GM18909 (cell line): ENCODE measurements at regions not wholly inside any gene's neighbourhood (a gene's known extent, or its start where the extent isn't known, plus 50 kb on each side); places are given as distances from the start of the nearest gene placed in this dataset.
"Not testable (repeated sequence)": the region's sequence is repeated elsewhere in the genome, so short reads cannot be mapped to it uniquely, and the experiment has no call there.

Experiments
- ATAC-seq: cut with Tn5 transposase; IDR thresholded peaks from one replicate; pipeline ENCODE4 v1.9.1; 2021; ENCODE audit warnings: mild to moderate bottlenecking; ENCODE audit not compliant: unreplicated experiment, poor library complexity

DNA sequence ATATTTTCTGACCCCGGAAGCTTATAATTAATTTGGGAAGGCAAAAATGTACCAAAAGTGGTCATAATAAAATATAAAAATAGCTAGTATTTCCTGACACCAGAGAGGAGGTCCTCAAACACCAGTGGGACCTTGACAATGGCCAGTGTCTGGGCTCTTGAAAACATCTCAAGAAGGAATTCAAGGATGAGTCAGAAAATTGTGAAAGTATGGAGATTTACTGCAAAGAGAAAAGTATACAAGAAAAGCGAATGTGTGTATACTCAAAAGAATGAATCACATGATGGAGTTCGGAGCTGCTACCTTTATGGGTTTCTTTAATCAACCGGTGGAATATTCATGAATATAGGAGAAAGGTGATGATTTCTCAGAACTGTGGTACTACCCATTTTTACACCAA is 1709.0 kb upstream of the WWC1 start:
- ATAC-seq: no peak

DNA sequence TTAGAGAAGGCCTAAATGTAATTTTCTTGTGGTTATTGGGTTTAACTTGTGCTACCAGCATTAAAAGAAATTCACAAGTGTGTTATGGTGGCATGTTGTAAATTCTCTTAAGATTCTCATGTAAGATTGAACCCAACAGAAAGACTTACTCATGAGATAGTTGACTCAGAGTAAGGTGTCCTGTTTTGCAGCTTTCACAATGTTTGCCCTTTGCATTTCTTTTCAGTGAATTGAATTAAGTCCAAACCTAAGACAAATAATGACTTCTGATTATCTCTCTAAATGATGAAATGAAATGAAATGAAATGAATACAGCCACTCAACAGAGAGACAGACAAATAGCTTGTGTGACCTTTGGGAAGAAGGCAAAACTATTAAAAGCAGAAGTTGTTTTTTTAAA is 1696.9 kb upstream of the WWC1 start:
- ATAC-seq: no peak

- ATAC-seq: no peak
Measured at GRCh38 chr5:166595274-166595951, 1696.0 kb upstream of the WWC1 start.

GRCh38 chr5:166596043-166596442 is 1695.4 kb upstream of the WWC1 start:
- ATAC-seq: no peak

DNA sequence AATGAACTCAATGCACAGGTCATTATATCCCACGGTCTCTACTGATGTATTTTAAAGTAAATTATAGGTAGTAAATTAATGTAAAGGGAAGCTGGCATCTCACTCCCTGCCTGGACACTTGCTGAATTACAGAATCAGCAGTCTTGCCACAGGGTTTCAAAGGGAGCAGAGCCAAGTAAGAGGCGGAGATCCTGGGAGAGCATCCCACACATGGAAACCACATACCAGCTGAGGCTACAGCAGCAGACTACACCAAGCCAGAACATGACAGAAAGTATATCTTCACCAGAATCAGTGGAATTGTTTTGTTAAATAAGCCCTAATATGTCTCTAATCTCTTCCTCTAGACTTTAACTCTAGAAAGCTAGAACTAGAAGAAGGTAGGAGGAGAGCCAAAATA is 1689.2 kb upstream of the WWC1 start:
- no peak for ATAC-seq

- no peak for ATAC-seq
Measured at GRCh38 chr5:166617507-166617906, 1673.9 kb upstream of the WWC1 start.

- ATAC-seq: no peak
Measured at GRCh38 chr5:166618526-166618925, 1672.9 kb upstream of the WWC1 start.

- no peak for ATAC-seq
Measured at GRCh38 chr5:166624573-166624972, 1666.9 kb upstream of the WWC1 start.

DNA sequence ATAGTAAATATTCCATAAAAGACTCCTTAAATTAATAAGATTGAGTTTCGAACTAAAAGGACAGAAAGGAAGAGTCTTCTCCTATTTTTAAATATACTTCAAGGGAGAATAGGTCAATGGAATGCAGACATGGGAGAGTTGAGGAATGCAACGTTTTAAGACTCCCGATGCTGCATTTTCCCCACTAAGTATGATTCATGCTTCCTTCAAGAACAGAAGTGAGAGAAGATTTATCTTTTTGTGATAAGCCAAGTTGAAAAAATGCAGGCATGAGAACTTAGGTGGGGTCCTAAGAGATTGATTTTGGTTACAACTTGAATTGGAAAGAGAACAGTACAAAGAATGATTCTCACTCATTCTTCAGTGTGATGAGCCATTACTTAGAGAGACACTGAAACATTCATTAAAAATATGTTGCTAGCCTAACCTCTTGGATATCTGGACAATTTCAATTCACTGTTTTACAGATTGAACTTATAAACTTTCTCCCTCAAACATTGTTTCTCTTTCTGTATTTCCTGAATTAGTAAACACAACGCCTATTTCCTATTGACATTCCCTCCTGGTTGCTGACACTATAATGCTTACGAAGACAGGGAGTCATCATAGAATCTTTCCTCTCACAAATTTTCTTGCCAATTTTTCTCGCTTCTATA is 1666.1 kb upstream of the WWC1 start:
- no peak for ATAC-seq

GRCh38 chr5:166637295-166637694 is 1654.2 kb upstream of the WWC1 start:
- no peak for ATAC-seq

DNA sequence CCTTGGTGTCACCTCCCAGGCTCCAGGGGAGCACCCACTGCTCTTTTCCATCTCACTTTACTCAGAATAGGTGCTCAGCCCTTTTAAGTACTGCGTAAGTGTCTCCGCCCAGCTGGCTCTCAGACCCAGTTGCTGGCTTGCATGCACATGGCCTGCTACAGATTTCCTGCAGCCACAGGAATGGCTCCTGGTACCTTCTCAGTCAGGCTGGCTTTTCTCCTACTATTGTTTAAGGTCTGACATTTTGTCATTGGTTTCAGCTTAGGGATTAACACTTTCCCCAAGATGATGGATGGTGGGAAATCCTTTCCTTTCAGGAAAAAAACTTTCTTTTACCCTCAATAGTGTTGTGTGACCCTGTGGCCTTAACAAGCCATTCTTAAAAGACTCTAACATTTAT is 1652.3 kb upstream of the WWC1 start:
- no peak for ATAC-seq

DNA sequence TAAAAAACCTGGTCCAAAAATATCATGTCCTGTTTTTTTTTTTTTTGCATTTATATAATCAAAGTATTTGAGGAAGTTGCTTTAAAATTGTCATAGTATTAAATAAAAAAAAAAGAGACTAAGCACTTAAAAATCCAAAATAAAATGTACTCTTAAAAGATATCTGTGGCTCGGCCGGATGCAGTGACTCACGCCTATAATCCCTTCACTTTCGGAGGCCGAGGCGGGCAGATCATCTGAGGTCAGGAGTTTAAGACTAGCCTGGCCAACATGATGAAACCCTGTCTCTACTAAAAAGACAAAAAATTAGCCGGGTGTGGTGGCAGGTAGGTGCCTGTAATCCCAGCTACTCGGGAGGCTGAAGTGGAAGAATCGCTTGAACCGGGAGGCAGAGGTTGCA is 1651.3 kb upstream of the WWC1 start:
- ATAC-seq: not testable (repeated sequence)

DNA sequence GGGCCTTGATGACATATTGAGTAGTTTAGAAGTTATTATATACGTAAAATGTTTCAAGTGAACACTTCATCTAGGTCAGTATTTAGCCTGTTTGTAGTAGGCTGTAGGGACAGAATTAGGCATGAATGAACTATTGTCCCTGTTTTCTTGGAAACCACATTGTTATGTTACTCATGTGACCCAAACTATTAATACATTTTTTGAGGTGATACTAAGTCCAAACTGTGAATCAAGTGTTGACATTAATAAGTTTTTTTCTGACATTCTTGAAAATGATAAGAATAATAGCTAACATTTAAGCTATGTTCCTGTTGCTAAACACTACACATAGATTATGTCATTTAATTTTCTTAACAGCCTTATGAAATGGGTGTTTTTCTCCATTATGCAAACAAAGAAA is 1642.7 kb upstream of the WWC1 start:
- ATAC-seq: no peak

- no peak for ATAC-seq
Measured at GRCh38 chr5:166649676-166650075, 1641.8 kb upstream of the WWC1 start.

GRCh38 chr5:166651234-166651633 is 1640.2 kb upstream of the WWC1 start:
- ATAC-seq: no peak

DNA sequence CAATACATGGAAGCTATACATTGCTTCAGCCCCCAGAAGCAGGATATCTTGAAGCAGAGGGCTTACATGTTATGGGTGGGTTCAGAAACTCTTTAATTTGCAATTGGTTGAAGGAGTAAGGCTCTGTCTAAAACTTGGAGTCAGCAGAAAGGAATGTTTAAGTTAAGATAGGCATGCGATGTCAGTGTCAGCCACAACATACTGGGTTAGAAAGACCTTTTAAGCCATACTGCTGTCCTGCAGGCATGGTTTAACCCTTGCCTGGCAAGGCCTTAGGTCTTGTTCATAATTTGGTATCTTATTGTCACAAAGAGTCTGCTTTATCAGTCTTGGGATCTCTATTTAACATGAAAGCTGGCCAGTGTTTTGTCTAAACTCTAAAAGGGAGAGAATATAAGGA is 1619.6 kb upstream of the WWC1 start:
- no peak for ATAC-seq

- no peak for ATAC-seq
Measured at GRCh38 chr5:166672431-166672830, 1619.0 kb upstream of the WWC1 start.

DNA sequence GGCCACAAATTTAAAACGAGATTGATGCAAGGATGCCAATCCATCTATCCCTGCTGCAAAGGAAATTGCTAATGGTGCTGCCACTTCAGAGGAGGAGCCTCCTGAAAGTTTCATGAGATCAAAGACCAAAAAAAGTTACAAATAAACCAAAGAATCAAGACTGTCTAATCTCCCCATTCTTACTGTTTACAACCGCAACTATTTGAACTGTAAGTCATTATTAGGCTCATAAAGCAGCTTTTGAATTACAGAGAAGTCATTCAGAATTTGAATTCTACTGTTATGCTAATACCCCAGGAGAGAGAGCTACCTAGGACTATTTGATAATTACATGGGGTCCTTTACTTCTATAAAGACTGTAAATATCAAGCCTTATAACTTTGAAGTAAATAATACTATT is 1613.6 kb upstream of the WWC1 start:
- ATAC-seq: no peak

- ATAC-seq: no peak
Measured at GRCh38 chr5:166679331-166679730, 1612.1 kb upstream of the WWC1 start.

GRCh38 chr5:166695326-166695725 is 1596.1 kb upstream of the WWC1 start:
- no peak for ATAC-seq

GRCh38 chr5:166708291-166708690 is 1583.2 kb upstream of the WWC1 start:
- ATAC-seq: no peak

DNA sequence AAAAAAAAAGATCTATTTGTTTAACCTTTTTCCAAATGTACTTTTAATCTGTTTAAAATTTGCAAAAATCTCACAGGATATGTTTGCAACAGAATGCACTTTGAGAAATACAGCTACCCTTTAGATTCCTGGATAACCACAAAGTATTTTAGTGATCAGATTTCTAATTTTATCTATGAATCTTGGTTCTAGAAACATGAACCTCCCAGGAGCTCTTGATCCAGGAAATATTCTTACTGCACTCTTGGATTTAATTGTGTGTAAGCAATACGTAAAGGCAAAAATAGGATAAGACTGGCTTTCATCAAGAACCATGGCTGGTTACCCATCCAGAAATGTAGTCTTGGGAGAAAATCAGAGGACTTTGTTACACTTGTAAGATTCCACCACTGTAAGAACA is 1581.8 kb upstream of the WWC1 start:
- no peak for ATAC-seq
